D721Med (cell line): ENCODE measurements at regions not wholly inside any gene's neighbourhood (a gene's known extent, or its start where the extent isn't known, plus 50 kb on each side); places are given as distances from the start of the nearest gene placed in this dataset.
A peak's percentile ranks its signal among the peaks of the same experiment; 100 is the strongest.

Experiments
- DNase-seq: peaks from one replicate; pipeline ENCODE4 v3.0.0; 2011; ENCODE audit warnings: low spot score; ENCODE audit not compliant: insufficient read length
- FAIRE-seq: peaks from 2 replicates; lab custom pipeline; 2011; peaks lifted over from hg19 to GRCh38; lab: Jason Lieb, UNC
- TF ChIP-seq, protein P1 (sequence below): IDR thresholded peaks from 2 replicates; pipeline ENCODE4 v1.5.1; 2012; ENCODE audit warnings: mild to moderate bottlenecking, control low read depth; ENCODE audit not compliant: insufficient read depth; ENCODE audit errors: missing control alignments

- FAIRE-seq (no peak), DNase-seq (no peak)
- TF ChIP-seq, protein P1, sequence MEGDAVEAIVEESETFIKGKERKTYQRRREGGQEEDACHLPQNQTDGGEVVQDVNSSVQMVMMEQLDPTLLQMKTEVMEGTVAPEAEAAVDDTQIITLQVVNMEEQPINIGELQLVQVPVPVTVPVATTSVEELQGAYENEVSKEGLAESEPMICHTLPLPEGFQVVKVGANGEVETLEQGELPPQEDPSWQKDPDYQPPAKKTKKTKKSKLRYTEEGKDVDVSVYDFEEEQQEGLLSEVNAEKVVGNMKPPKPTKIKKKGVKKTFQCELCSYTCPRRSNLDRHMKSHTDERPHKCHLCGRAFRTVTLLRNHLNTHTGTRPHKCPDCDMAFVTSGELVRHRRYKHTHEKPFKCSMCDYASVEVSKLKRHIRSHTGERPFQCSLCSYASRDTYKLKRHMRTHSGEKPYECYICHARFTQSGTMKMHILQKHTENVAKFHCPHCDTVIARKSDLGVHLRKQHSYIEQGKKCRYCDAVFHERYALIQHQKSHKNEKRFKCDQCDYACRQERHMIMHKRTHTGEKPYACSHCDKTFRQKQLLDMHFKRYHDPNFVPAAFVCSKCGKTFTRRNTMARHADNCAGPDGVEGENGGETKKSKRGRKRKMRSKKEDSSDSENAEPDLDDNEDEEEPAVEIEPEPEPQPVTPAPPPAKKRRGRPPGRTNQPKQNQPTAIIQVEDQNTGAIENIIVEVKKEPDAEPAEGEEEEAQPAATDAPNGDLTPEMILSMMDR, result no peak
These were observed 268.3 kb downstream of the HHIPL2 start for GRCh38 chr1:222279591-222279990.

DNA sequence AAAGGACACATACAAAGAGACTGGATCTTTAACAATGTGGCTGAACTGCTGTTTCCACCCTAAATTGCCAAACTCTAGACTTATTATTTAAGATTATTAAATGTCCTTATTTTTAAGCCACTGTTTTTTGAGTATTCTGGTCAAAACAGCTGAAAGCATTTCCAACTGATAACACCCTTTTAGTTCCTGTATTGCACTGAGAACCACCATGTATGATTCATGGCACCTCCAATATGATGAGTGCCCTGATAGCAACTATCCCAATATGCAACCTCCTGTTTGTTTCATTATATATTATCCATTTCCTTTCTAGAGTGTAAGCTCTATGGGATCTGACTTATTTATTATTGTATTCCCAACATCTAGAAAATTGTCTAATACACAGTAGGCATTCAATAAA lies 269.4 kb downstream of the HHIPL2 start:
- DNase-seq (no peak), FAIRE-seq (no peak)
- TF ChIP-seq, protein P1, result no peak

DNA sequence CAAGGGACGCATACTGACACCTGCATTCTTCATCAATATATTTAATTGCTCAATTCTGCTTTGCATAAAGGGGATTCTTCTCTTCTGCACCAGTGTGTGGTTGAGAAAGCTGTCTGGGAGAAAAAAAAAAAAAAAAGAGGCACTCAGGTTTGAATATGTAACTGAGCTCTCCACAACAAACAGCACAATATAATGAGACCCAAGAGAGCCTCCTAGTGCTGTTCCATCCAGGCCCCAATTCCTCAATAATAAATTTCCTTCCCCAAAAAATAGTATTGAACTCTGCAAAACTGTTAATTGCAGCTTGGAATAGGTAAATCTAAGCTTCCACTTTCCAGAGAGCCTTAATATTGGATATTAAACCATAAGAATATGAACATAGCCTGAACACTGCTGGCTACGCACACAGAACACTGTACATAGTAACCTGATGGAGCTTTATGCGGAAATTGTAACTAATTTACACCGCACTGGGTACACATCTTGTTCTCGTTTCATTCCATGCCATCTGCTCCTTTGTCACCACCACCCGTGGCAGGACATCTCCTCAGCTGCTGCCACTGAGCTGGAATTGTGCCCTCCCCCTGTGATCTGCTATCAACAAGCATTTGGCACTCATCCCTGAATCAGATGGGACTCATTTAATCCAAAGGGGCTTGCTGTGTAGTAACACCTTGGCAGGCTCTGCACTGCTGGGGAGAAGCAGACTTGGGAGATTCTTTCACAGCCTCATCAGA lies 272.0 kb downstream of the HHIPL2 start:
- DNase-seq (no peak), FAIRE-seq (no peak)
- TF ChIP-seq, protein P1, result no peak

DNA sequence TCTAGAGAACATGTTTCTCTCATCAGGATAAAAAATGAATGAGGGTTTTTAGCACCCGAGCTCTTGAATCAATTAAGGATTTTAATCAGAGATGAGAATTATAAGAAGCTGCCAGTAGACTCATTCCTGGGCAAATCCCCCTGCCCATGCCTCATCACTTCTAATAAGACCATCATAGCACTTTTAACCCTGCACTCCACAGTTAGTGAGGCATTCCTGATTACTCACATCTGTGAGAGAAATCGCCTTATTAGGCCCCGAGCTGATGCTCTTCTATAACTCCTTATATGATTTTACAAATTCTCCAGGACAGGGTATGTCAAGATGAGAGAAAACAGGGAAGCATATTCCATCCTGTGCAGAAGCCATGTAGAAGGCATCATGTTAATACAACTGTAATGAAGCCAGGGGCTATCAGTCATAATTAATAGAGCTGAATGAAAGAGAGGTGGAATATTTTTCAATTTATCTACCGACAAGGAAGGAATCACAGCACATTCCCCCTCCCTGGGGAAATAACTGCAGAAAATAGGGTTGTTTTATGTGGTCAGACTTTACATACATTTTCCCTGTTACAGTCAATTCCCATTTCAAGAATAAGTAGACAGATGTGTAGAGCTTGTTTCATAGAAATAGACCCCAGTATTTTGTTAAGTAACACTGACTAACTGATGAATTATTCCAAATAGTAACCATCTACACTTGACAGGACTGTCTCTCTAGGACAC lies 272.7 kb downstream of the HHIPL2 start:
- no peak for FAIRE-seq
- TF ChIP-seq, protein P1, result no peak
- DNase-seq, result no peak

GRCh38 chr1:222266223-222267196 lies 281.4 kb downstream of the HHIPL2 start:
- FAIRE-seq, result no peak

GRCh38 chr1:222263791-222264190 lies 284.1 kb downstream of the HHIPL2 start:
- TF ChIP-seq, protein P1, result no peak
- no peak for FAIRE-seq
- no peak for DNase-seq

More at GRCh38 chr1:222266223-222267196, 281.4 kb downstream of the HHIPL2 start:
- TF ChIP-seq, protein P1, result peak; percentile 0
- DNase-seq, result no peak
